IMR-90 (cell line): ENCODE measurements at regions not wholly inside any gene's neighbourhood (a gene's known extent, or its start where the extent isn't known, plus 50 kb on each side); places are given as distances from the start of the nearest gene placed in this dataset.
A peak's percentile ranks its signal among the peaks of the same experiment; 100 is the strongest.

ENCODE experiments used
- ATAC-seq: fragments of 200-7000 bp; cut with Tn5 transposase; 2 replicates; pipeline ENCODE4 v1.9.1; 2020; ENCODE audit warnings: low read depth, mild to moderate bottlenecking, moderate library complexity
- BruUV-seq: library from RNA; stranded (reverse); fragments of 400-500 nt; replicated peaks from 2 replicates; lab custom pipeline; 2021; lab: Mats Ljungman, UMichigan
- CTCF ChIA-PET: fragments of 300-600 bp; formaldehyde crosslinking; extraction: SDS; loops from one replicate; lab custom pipeline; 2021; ENCODE audit warnings: antibody characterized with exemption; lab: Yijun Ruan, JAX
- POLR2A ChIA-PET: fragments of 300-600 bp; sonication (Branson Sonifier 250); formaldehyde crosslinking; loops from one replicate; lab custom pipeline; 2022; ENCODE audit warnings: antibody characterized with exemption; ENCODE audit not compliant: unreplicated experiment; lab: Charles Lee
- DNase-seq: peaks from one replicate; pipeline ENCODE4 v3.0.0; 2013
- H2AFZ ChIP-seq: replicated peaks from 2 replicates; pipeline ENCODE3; 2013; ENCODE audit warnings: low read length, mild to moderate bottlenecking; ENCODE audit not compliant: poor library complexity
- H2AK5ac ChIP-seq: 2 replicates; pipeline ENCODE4 v1.6.1; 2013; ENCODE audit warnings: low read depth, low read length, inconsistent platforms
- H2AK9ac ChIP-seq: replicated peaks from 2 replicates; pipeline ENCODE3; 2013; ENCODE audit warnings: mild to moderate bottlenecking, low read depth, low read length, moderate library complexity; ENCODE audit not compliant: poor library complexity
- H2BK120ac ChIP-seq: 2 replicates; pipeline ENCODE4 v1.6.1; 2013; ENCODE audit warnings: low read depth, low read length, inconsistent platforms
- H2BK15ac ChIP-seq: 3 replicates; pipeline ENCODE4 v1.6.1; 2013; ENCODE audit warnings: low read depth, low read length, inconsistent platforms
- H2BK20ac ChIP-seq: 2 replicates; pipeline ENCODE4 v1.6.1; 2013; ENCODE audit warnings: low read depth, mild to moderate bottlenecking, inconsistent platforms, low read length, moderate library complexity
- H2BK5ac ChIP-seq: 2 replicates; pipeline ENCODE4 v1.6.1; 2013; ENCODE audit warnings: mild to moderate bottlenecking, low read depth, low read length, inconsistent platforms; ENCODE audit not compliant: poor library complexity, severe bottlenecking
- H3K14ac ChIP-seq: replicated peaks from 2 replicates; pipeline ENCODE4 v1.6.1; 2013; ENCODE audit warnings: low read depth, low read length, inconsistent platforms
- H3K18ac ChIP-seq: 2 replicates; pipeline ENCODE4 v1.6.1; 2013; ENCODE audit warnings: low read depth, low read length, control low read depth
- H3K23ac ChIP-seq: 2 replicates; pipeline ENCODE4 v1.6.1; 2013; ENCODE audit warnings: low read depth, low read length, inconsistent platforms
- H3K27ac ChIP-seq: 2 replicates; pipeline ENCODE4 v1.5.1; 2013; ENCODE audit warnings: mild to moderate bottlenecking, control low read depth, low read length; ENCODE audit not compliant: insufficient read depth
- H3K27me3 ChIP-seq: 2 replicates; pipeline ENCODE4 v1.6.1; 2013; ENCODE audit warnings: low read length; ENCODE audit not compliant: control insufficient read depth, insufficient read depth
- H3K36me3 ChIP-seq: 2 replicates; pipeline ENCODE4 v1.6.1; 2013; ENCODE audit warnings: low read length, mixed read lengths; ENCODE audit not compliant: control insufficient read depth, insufficient read depth
- H3K4ac ChIP-seq: 2 replicates; pipeline ENCODE4 v1.6.1; 2013; ENCODE audit warnings: low read depth, low read length, inconsistent platforms
- H3K4me1 ChIP-seq: 2 replicates; pipeline ENCODE4 v1.6.1; 2013; ENCODE audit warnings: low read length, mixed read lengths; ENCODE audit not compliant: control insufficient read depth, insufficient read depth
- H3K4me2 ChIP-seq: 2 replicates; pipeline ENCODE4 v1.6.1; 2013; ENCODE audit warnings: low read depth, mild to moderate bottlenecking, control low read depth, low read length, moderate library complexity
- H3K4me3 ChIP-seq: 2 replicates; pipeline ENCODE4 v1.5.1; 2013; ENCODE audit warnings: low read depth, mild to moderate bottlenecking, control low read depth, low read length, moderate library complexity; ENCODE audit not compliant: insufficient read depth
- H3K56ac ChIP-seq: 2 replicates; pipeline ENCODE4 v1.6.1; 2013; ENCODE audit warnings: low read length, inconsistent platforms; ENCODE audit not compliant: insufficient read depth; ENCODE audit errors: extremely low read depth
- H3K79me1 ChIP-seq, 2 experiments: 2 replicates each; pipeline ENCODE4 v1.6.1; 2013; ENCODE audit warnings: low read length in 2 of 2, inconsistent platforms in 1 of 2, low read depth in 1 of 2
- H3K9ac ChIP-seq: 2 replicates; pipeline ENCODE4 v1.6.1; 2013; ENCODE audit warnings: low read depth, low read length, control low read depth
- H3K9me1 ChIP-seq: 2 replicates; pipeline ENCODE4 v1.6.1; 2013; ENCODE audit warnings: low read length, inconsistent platforms; ENCODE audit not compliant: insufficient read depth
- H3K9me3 ChIP-seq: 2 replicates; pipeline ENCODE4 v1.6.1; 2013; ENCODE audit warnings: low read length; ENCODE audit not compliant: control insufficient read depth, insufficient read depth
- H4K20me1 ChIP-seq: 2 replicates; pipeline ENCODE4 v1.6.1; 2013; ENCODE audit warnings: low read length, inconsistent platforms; ENCODE audit not compliant: insufficient read depth
- H4K5ac ChIP-seq: 2 replicates; pipeline ENCODE4 v1.6.1; 2013; ENCODE audit warnings: mild to moderate bottlenecking, low read depth, low read length, control low read depth
- H4K8ac ChIP-seq, 2 experiments: 2 replicates each; pipeline ENCODE4 v1.6.1; 2013; ENCODE audit warnings: low read depth in 2 of 2, low read length in 2 of 2, control low read depth in 1 of 2, inconsistent platforms in 1 of 2
- H4K91ac ChIP-seq: 2 replicates; pipeline ENCODE4 v1.6.1; 2013; ENCODE audit warnings: low read depth, low read length, inconsistent platforms; ENCODE audit not compliant: insufficient read depth
- BHLHE40 ChIP-seq: fragments of 150-350 bp; IDR thresholded peaks from 2 replicates; pipeline ENCODE4 v1.6.1; 2016; ENCODE audit warnings: mild to moderate bottlenecking, low read depth, low read length
- CEBPB ChIP-seq: IDR thresholded peaks from 2 replicates; pipeline ENCODE4 v1.6.1; 2012; ENCODE audit warnings: low read depth, low read length, improper control_type of control experiment
- CHD1 ChIP-seq: IDR thresholded peaks from 2 replicates; pipeline ENCODE4 v1.6.1; 2012; ENCODE audit warnings: low read depth, low read length, improper control_type of control experiment
- FOS ChIP-seq: fragments of 150-350 bp; IDR thresholded peaks from 2 replicates; pipeline ENCODE4 v1.6.1; 2016; ENCODE audit warnings: low read depth, low read length
- MAFK ChIP-seq: IDR thresholded peaks from 2 replicates; pipeline ENCODE4 v1.6.1; 2012; ENCODE audit warnings: low read depth, low read length, improper control_type of control experiment
- MAZ ChIP-seq: IDR thresholded peaks from 2 replicates; pipeline ENCODE4 v1.6.1; 2012; ENCODE audit warnings: low read depth, mild to moderate bottlenecking, low read length, improper control_type of control experiment, moderate library complexity, borderline replicate concordance
- MXI1 ChIP-seq: IDR thresholded peaks from 2 replicates; pipeline ENCODE4 v1.6.1; 2012; ENCODE audit warnings: low read depth, mild to moderate bottlenecking, low read length, moderate library complexity, borderline replicate concordance
- NFE2L2 ChIP-seq: fragments of 150-350 bp; IDR thresholded peaks from 2 replicates; pipeline ENCODE4 v1.6.1; 2016; ENCODE audit warnings: low read depth, mild to moderate bottlenecking, low read length
- POLR2A ChIP-seq: IDR thresholded peaks from 2 replicates; pipeline ENCODE4 v1.6.1; 2012; ENCODE audit warnings: mild to moderate bottlenecking, low read depth, low read length
- RAD21 ChIP-seq: IDR thresholded peaks from 2 replicates; pipeline ENCODE4 v1.6.1; 2012; ENCODE audit warnings: low read length, improper control_type of control experiment
- RCOR1 ChIP-seq: IDR thresholded peaks from 2 replicates; pipeline ENCODE4 v1.6.1; 2012; ENCODE audit warnings: mild to moderate bottlenecking, low read length, improper control_type of control experiment; ENCODE audit not compliant: insufficient replicate concordance
- RFX5 ChIP-seq: IDR thresholded peaks from 2 replicates; pipeline ENCODE4 v1.8.0; 2012; ENCODE audit warnings: low read depth, mild to moderate bottlenecking, low read length, moderate library complexity
- SMC3 ChIP-seq: fragments of 150-350 bp; IDR thresholded peaks from 2 replicates; pipeline ENCODE4 v1.6.1; 2016; ENCODE audit warnings: low read depth, mild to moderate bottlenecking, antibody characterized with exemption, low read length, moderate library complexity
- WGBS, 2 experiments: methylation state at CpG; one replicate each; pipeline versions ENCODE4 v1.1.5 to v1.1.7; 2013; ENCODE audit warnings: missing lambda C conversion rate in 2 of 2; ENCODE audit not compliant: insufficient read length in 1 of 2; ENCODE audit errors: extremely low coverage in 2 of 2; 5-methylcytosine and 5-hydroxymethylcytosine counted together
- dilution Hi-C: fragments of 300-500 bp; cut with HindIII; formaldehyde crosslinking; loops from one replicate; pipeline ENCODE4 v1.14.3; 2018; ENCODE audit warnings: low sequenced_read_pairs; ENCODE audit not compliant: unreplicated experiment
- in situ Hi-C: fragments of 300-500 bp; cut with MboI; formaldehyde crosslinking; loops from 3 replicates; pipeline ENCODE4 v1.14.3; 2019; ENCODE audit warnings: low sequenced_read_pairs, inconsistent platforms, mixed read lengths
- intact Hi-C: fragments of 100-400 bp; cut with micrococcal nuclease; formaldehyde crosslinking; loops from 2 replicates; pipeline ENCODE4 v1.10.0; 2022
- TF ChIP-seq, protein P1 (sequence below): fragments of 150-350 bp; IDR thresholded peaks from 2 replicates; pipeline ENCODE4 v1.6.1; 2017; ENCODE audit warnings: mild to moderate bottlenecking, antibody characterized with exemption, low read length, low read depth
- TF ChIP-seq, protein P2 (sequence below): conservative IDR thresholded peaks from 2 replicates; pipeline ENCODE4 v1.5.1; 2012; ENCODE audit warnings: mild to moderate bottlenecking, low read depth, low read length, improper control_type of control experiment
- TF ChIP-seq, protein P3 (sequence below): fragments of 150-350 bp; IDR thresholded peaks from 2 replicates; pipeline ENCODE4 v1.6.1; 2016; ENCODE audit warnings: low read depth, mild to moderate bottlenecking, low read length, moderate library complexity, borderline replicate concordance

DNA sequence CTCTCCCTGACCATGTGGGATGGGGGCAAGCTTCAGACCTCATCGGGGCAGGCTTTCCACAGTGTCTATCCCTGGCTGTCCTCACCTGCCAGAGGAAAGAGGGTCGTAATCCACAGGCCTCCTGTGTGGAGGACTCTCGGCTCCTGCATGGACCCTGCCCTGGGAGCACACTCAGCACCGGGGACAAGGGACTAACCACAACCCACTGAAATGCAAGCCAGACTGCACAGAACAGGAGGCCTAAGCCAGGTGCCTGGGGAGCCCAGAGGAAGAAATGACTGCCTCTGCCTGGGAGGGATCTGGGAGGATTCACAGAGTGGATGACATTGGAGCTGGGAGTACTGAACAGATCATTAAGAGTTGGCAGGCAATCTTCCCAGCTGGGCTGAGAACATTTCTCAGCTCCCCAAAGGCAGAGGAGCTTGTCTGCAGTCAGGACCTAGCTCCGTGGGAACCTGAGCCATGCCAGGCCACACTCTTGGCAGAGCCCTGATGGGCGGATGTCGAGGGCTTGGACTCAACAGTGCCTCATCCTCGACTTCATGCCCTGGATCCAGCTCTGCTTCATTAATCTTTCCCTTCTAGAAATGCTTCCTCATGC, 213.4 kb downstream of the USP6NL start:
- Histone ChIP-seq H3K9me1 (no peaks in the 10 kb centered on the region), H3K56ac (no peak overlapping the region), H3K4ac (no peak overlapping the region), H3K27me3 (no peaks in the 10 kb centered on the region), H3K9ac (no peak overlapping the region), H2AK5ac (no peak overlapping the region), H3K9me3 (peaks cover 3% of the 10 kb centered on the region; the same call in 1 of the 2 replicates), H3K18ac (no peak overlapping the region), H4K5ac (no peak overlapping the region), H2AK9ac (no peak overlapping the region), H2BK15ac (no peak overlapping the region), H3K14ac (no peak overlapping the region), H2BK120ac (no peak overlapping the region), H3K79me1 (no peaks in the 10 kb centered on the region), H3K4me1 (no peaks in the 10 kb centered on the region), H3K27ac (no peak overlapping the region), H2BK20ac (no peak overlapping the region), H2BK5ac (no peak overlapping the region), H3K4me3 (no peak overlapping the region), H4K8ac (no peak overlapping the region), H2AFZ (no peak overlapping the region), H3K23ac (no peak overlapping the region), H4K91ac (no peak overlapping the region), H3K36me3 (no peaks in the 10 kb centered on the region), H3K4me2 (no peak overlapping the region), H4K20me1 (no peaks in the 10 kb centered on the region)
- WGBS, 2 experiments, result 50% methylated on average over 7 of the region's 8 CpGs; no CpG with 5 or more reads in 1 of the 2 experiments
- CTCF ChIA-PET, result no interaction called here
- intact Hi-C loops, result no loop called here
- ATAC-seq (no peak; the same call in 1 of the 2 replicates), DNase-seq (peak; percentile 5)
- TF ChIP-seq, protein P1, sequence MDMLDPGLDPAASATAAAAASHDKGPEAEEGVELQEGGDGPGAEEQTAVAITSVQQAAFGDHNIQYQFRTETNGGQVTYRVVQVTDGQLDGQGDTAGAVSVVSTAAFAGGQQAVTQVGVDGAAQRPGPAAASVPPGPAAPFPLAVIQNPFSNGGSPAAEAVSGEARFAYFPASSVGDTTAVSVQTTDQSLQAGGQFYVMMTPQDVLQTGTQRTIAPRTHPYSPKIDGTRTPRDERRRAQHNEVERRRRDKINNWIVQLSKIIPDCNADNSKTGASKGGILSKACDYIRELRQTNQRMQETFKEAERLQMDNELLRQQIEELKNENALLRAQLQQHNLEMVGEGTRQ, result no peak
- TF ChIP-seq NFE2L2, result no peak
- no peak for TF ChIP-seq FOS
- TF ChIP-seq CEBPB, result no peak
- TF ChIP-seq, protein P2, sequence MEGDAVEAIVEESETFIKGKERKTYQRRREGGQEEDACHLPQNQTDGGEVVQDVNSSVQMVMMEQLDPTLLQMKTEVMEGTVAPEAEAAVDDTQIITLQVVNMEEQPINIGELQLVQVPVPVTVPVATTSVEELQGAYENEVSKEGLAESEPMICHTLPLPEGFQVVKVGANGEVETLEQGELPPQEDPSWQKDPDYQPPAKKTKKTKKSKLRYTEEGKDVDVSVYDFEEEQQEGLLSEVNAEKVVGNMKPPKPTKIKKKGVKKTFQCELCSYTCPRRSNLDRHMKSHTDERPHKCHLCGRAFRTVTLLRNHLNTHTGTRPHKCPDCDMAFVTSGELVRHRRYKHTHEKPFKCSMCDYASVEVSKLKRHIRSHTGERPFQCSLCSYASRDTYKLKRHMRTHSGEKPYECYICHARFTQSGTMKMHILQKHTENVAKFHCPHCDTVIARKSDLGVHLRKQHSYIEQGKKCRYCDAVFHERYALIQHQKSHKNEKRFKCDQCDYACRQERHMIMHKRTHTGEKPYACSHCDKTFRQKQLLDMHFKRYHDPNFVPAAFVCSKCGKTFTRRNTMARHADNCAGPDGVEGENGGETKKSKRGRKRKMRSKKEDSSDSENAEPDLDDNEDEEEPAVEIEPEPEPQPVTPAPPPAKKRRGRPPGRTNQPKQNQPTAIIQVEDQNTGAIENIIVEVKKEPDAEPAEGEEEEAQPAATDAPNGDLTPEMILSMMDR, result no peak
- TF ChIP-seq RAD21, result no peak
- TF ChIP-seq, protein P3, sequence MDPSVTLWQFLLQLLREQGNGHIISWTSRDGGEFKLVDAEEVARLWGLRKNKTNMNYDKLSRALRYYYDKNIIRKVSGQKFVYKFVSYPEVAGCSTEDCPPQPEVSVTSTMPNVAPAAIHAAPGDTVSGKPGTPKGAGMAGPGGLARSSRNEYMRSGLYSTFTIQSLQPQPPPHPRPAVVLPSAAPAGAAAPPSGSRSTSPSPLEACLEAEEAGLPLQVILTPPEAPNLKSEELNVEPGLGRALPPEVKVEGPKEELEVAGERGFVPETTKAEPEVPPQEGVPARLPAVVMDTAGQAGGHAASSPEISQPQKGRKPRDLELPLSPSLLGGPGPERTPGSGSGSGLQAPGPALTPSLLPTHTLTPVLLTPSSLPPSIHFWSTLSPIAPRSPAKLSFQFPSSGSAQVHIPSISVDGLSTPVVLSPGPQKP, result no peak
- no peak for TF ChIP-seq SMC3
- no peak for TF ChIP-seq MAZ
- TF ChIP-seq RCOR1, result no peak
- TF ChIP-seq MXI1, result no peak
- no peak for TF ChIP-seq RFX5
- no peak for TF ChIP-seq BHLHE40
- no peak for TF ChIP-seq MAFK
- no peak for TF ChIP-seq POLR2A
- no peak for TF ChIP-seq CHD1
- in situ Hi-C loops, result no loop called here
- dilution Hi-C loops, result no loop called here
- POLR2A ChIA-PET, result no interaction called here
- no TSS peak for BruUV-seq
